ENCODE measurements at regions not wholly inside any gene's neighbourhood (a gene's known extent, or its start where the extent isn't known, plus 50 kb on each side); places are given as distances from the start of the nearest gene placed in this dataset.

DNA sequence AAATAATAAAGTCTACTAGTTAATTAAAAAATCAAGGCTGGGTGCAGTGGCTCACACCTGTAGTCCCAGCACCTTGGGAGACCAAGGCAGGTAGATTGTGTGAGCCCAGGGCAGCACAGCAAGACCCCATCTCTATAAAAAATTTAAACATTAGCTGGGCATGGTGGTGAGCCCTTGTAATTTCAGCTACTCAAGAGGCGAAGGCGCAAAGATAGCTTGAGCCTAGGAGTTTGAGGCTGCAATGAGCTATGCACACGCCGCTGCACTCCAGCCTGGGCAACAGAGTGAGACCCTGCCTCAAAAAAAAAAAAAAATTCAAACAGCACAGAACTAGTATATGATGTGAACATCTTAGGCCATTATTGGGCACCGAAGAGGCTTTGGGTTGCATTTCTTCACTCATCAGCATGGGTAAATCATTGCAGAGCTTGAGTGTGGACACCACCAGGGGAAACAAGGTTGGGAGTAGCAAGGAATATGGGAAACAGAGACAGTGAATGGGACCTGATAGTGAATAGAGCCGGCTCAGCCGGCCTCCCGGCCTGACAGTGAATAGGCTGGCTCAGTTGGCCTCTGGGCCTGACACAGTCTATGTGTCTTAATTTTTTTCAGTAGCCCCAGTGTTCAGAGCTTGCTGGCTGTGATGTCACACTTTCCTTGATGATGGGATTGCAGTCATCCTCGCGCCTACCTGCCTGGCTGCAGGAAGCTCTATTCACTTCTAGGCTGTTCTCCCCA lies 89.1 kb upstream of the ERRFI1 start:
- no peak for DNase-seq (ENCODE audit: low read depth)

DNA sequence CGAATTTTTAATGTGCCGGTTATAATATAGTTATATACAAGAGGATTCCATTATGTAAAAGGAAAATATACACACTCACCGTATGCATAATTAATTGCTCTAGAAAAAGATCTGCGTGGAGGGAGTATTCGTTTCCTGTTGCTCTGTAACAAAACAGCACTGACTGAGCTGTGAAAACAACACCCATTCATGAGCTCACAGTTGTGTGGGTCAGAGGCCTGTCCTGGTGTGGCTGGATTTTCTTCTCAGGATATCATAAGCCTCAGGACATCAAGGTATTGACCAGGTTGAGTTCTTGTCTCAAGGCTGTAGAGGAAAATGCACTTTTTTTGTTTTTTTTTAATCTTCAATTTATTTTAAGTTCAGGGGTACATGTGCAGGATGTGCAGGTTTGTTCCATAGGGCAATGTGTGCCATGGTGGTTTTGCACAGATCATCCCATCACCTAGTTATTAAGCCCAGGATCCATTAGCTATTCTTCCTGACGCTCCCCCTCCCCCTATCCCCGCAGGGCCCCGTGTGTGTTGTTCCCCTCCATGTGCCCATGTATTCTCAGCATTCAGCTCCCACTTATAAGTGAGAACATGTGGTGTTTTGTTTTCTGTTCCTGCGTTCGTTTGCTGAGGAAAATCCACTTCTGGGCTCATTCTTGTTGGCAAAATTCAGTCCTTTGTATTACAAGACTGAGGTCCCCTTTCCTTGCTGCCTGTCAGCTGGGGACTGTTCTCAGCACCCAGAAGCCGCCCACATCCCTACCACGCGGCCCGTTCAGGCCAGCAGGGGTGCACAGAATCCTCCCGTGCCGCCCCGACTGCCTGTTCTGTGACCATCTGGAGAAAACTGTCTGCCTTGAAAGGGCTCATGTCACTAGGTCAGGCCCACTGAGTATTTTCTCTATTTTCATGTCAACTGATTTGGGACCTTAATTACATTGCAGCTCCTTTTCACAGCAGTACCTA lies 87.4 kb upstream of the ERRFI1 start:
- no peak for DNase-seq (ENCODE audit: low read depth)

- no peak for DNase-seq (ENCODE audit: low read depth)
These were observed 86.6 kb upstream of the ERRFI1 start for GRCh38 chr1:8112611-8113261.

DNA sequence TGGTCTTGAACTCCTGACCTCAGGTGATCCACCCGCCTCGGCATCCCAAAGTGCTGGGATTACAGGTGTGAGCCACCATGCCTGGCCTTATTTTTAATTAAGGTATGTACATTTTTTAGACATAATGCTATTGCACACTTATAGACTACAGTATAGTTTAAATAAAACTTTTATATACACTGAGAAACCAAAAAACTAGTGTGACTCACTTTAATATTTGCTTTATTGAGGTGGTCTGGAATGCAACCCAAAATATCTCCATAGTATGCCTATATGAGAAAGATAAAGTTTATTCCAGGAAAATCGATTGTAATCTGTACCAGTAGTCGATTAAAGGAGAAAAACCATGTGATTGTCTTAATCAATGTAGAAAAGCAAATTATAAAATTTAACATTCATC lies 85.5 kb upstream of the ERRFI1 start:
- no peak for DNase-seq (ENCODE audit: low read depth)

DNA sequence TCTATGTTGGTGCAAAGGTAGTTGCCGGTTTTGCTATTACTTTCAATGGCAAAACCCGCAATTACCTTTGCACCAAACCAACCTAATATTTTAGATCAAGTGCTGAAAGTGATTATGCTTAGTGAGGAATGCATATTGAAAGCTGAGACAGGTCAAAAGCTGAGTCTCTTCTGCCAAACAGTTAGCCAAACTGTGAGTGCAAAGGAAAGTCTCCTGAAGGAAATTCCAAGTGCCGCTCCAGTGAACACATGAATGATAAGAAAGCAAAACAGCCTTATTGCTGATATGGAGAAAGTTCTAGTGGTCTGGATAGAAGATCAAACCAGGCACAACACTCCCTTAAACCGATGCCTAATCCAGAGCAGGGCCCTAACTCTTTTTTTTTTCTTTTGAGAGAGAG lies 83.1 kb upstream of the ERRFI1 start:
- DNase-seq (ENCODE audit: low read depth) = no peak

DNA sequence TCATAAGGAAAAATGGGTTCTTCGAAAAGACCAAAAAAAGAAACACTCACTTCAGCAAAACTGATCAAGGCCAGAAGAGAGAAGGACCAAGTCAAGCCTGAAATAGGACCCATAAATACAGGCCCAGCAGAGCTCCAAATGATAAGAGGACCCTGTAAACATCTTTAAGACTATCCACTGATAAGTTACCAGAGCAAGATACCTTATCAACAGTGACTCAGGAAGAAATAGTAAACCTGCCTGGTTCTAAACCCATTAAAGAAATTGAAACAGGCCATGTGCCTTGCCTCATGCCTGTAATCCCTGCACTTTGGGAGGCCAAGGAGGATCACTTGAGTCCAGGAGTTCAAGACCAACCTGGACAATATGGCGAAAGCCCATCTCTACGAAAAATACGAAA lies 81.8 kb upstream of the ERRFI1 start:
- DNase-seq (ENCODE audit: low read depth) = no peak

GRCh38 chr1:8104278-8105236 lies 78.4 kb upstream of the ERRFI1 start:
- DNase-seq (ENCODE audit: low read depth) = no peak

DNA sequence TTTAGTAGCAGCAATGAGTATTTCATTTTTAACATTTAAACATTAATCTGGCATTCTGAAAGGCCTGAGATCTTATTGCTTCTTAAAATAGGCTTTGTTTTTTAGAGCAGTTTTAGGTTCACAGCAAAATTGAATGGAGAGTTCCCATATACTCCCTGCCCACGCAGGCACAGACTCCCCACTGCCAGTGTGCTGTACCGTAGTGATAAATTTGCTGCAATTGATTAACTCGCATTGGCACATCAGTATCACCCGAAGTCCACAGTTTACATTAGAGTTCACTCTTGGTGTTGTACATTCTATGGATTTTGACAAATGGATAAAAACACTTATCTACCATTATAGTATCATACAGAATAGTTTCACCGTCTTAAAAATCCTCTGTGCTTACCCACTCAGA lies 71.8 kb upstream of the ERRFI1 start:
- no peak for DNase-seq (ENCODE audit: low read depth)

GRCh38 chr1:8097077-8097799 lies 71.1 kb upstream of the ERRFI1 start:
- DNase-seq (ENCODE audit: low read depth) = no peak

DNA sequence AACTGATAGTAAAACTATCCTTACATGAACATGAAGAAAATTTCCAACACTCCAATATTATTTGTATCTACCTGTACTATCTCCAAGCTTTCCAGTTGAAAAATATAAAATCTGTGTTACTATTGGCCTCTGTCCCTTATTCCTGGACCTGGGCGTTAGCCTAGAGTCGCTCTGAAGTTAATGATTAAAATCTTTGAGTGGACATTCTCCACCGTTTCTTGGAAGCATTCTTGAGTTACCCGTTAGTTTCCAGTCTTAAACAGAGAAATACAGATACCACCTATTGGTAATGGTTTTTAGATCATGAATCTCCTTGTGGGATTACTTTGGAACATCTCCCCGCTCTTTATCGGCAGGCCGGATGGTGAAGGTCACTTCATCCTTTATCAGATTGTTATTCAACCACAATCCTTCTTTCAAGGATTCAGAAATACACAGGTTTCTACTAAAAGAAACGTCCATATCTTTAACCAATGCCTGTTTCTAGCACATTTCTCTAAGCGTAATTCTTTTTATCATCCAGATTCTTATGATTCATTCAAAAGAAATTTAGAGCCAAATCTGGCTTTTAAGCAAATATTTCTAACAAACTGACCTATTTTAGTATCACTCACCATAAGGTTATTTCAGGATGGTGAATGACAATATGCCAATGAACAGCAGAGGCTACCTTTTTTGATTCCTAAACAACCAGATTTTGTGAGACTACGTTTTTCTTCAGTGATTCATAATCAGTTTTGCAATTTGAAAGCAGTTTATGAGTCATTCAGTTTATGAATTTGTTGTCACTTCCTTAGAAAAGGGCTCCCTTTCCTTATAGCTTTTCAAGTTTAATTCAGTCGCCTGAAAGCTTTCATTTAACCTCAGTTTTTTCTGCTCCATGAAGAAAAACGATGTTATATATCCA lies 70.2 kb upstream of the ERRFI1 start:
- no peak for DNase-seq (ENCODE audit: low read depth)

GRCh38 chr1:8095584-8095983 lies 69.5 kb upstream of the ERRFI1 start:
- no peak for DNase-seq (ENCODE audit: low read depth)

GRCh38 chr1:8094481-8095241 lies 68.6 kb upstream of the ERRFI1 start:
- no peak for DNase-seq (ENCODE audit: low read depth)

GRCh38 chr1:8093221-8093980 lies 67.3 kb upstream of the ERRFI1 start:
- DNase-seq (ENCODE audit: low read depth) = no peak

DNA sequence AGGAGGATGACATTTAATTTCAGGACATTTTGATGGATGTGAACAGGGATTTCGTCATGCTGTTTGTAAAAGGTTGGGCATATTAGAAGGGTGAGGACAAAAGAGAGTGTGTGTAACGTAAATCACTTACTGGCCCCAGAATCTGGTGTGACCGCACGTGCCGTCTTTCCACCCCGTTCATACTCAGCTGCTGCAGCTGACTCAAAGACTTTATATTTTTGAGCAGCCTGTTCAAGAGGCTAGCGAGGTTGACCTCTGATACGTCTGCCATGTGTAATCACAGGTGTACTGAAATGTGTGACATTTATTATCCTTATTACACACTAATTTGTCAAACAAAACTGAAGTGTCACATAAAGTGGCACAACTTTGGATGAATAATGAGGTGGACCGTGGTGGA lies 66.5 kb upstream of the ERRFI1 start:
- DNase-seq (ENCODE audit: low read depth) = no peak

DNA sequence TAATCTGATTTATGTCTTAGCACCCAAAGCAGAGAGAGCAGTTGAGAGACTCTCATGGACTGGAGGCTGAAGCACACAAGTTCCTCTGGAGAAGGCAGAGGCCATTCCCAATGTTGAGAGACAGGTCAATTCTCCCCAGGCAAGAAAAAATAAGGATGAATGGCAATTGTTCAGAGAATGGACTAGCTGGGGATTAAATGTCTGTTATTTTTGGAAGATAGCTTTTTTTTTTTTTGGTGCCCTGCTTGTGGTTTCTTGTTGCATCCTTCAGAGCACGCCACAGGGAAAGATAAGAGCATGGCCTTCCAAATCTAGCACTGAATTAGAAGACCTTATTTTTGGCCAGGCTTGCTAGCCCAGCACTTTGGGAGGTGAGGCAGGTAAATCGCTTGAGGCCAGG lies 65.6 kb upstream of the ERRFI1 start:
- DNase-seq (ENCODE audit: low read depth) = no peak

DNA sequence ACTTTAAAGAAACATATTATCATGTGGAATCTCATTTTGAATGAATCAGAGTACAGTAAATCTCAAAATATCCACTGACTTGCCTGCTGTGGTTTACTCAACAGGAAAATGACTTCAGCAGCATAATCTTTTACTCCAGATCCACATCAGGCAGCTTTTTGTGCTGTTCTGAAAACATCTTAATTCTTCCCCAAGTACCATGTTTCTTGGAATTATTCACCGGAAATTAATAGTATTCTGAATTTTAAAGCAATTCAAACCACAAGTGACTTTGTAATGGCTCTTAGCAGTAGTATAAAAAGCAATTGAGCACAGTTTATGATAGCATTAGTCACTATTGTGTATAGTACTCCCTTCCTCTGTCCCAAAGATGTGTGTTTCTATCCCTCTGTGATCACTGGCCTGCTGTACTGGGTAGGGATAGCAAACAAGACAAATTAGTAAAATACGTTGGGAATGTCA lies 64.2 kb upstream of the ERRFI1 start:
- DNase-seq (ENCODE audit: low read depth) = no peak

DNA sequence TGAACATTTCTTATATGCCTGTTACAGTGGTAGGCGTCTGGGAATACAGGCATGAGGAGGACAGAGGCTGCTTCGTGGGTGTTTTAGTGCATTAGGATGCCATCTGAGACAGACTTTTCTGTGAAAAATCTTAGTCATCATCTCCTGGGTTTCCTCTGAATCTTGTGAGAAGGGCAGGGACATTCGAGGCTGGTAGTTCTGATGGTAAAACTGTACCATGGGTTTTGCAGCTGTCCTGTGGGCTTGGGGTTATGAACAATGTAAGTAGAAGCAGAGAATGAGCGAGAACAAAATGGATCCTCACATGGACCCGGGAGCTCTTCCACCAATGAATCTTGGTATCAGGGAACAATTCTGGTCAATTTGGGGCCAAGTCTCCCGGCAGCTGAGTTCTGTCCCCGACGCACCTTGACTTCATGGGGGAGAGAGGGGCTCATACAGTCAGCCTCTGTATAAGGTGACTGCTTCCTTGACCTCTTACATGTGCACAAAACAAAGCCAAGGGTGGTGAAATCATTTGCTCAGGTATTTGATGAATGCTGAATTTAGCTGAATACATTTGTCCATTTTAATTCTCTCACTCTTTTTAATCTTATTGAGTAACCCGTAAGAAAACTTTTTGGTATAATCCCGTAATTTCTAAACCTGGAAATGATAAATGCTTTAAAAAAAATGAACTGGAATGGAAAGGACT lies 63.6 kb upstream of the ERRFI1 start:
- DNase-seq (ENCODE audit: low read depth) = no peak

GRCh38 chr1:8086055-8086454 lies 59.9 kb upstream of the ERRFI1 start:
- no peak for DNase-seq (ENCODE audit: low read depth)

Measured in CMK (cell line).